Kidney (tissue), 13 donors: ENCODE measurements at regions not wholly inside any gene's neighbourhood (a gene's known extent, or its start where the extent isn't known, plus 50 kb on each side); places are given as distances from the start of the nearest gene placed in this dataset.

Source experiments
- DNase-seq, 5 donors: peaks; one replicate each; pipeline ENCODE4 v3.0.0-alpha.2; 2013 to 2020
- FAIRE-seq: peaks from 2 replicates; lab custom pipeline; 2012; peaks lifted over from hg19 to GRCh38; lab: Jason Lieb, UNC
- H3K27ac ChIP-seq, 2 donors: one replicate each; pipeline ENCODE4 v1.7.0; 2013; ENCODE audit warnings: low read depth in 2 of 2, low read length in 2 of 2, inconsistent platforms in 1 of 2
- H3K27me3 ChIP-seq: one replicate; pipeline ENCODE4 v1.7.1; 2013; ENCODE audit warnings: low read length, inconsistent platforms; ENCODE audit not compliant: control insufficient read depth, insufficient read depth
- H3K36me3 ChIP-seq, 3 donors: one replicate each; pipeline versions ENCODE4 v1.7.0 to v1.7.1; 2013; ENCODE audit warnings: low read length in 3 of 3, control low read depth in 1 of 3, inconsistent platforms in 1 of 3; ENCODE audit not compliant: insufficient read depth in 3 of 3, control insufficient read depth in 2 of 3
- H3K4me1 ChIP-seq, 3 donors: one replicate each; pipeline versions ENCODE4 v1.7.0 to v1.7.1; 2013; ENCODE audit warnings: low read length in 3 of 3, inconsistent platforms in 1 of 3, low read depth in 1 of 3; ENCODE audit not compliant: control insufficient read depth in 2 of 3, insufficient read depth in 2 of 3
- H3K4me3 ChIP-seq, 3 donors: one replicate each; pipeline versions ENCODE4 v1.7.0 to v1.8.1; 2013; ENCODE audit warnings: low read length in 3 of 3, control low read depth in 1 of 3, inconsistent platforms in 1 of 3
- H3K9ac ChIP-seq, 3 donors: one replicate each; pipeline versions ENCODE4 v1.7.0 to v1.7.1; 2013; ENCODE audit warnings: low read length in 3 of 3, control low read depth in 1 of 3, inconsistent platforms in 1 of 3
- H3K9me3 ChIP-seq, 3 donors: one replicate each; pipeline versions ENCODE4 v1.7.0 to v1.7.1; 2013; ENCODE audit warnings: low read length in 3 of 3, control low read depth in 1 of 3, inconsistent platforms in 1 of 3; ENCODE audit not compliant: control insufficient read depth in 2 of 3, insufficient read depth in 1 of 3
- intact Hi-C: fragments of 100-400 bp; cut with DNase I; formaldehyde crosslinking; loops from one replicate; pipeline ENCODE4 v1.11.1; 2022
- TF ChIP-seq, protein P1 (sequence below): IDR thresholded peaks from 3 replicates; pipeline ENCODE4 v1.5.1; 2012; ENCODE audit warnings: mild to moderate bottlenecking, moderate library complexity, borderline replicate concordance; ENCODE audit not compliant: insufficient read depth; ENCODE audit errors: extremely low read depth
- donor health status: control.
- donor health status: control.
- donor health status: control.
- donor health status: control.
- donor health status: control.
- donor health status: DM: yes; HTN: yes; CAD: no.
- donor health status: Normal renal cell carcinoma (clear cell type).

DNA sequence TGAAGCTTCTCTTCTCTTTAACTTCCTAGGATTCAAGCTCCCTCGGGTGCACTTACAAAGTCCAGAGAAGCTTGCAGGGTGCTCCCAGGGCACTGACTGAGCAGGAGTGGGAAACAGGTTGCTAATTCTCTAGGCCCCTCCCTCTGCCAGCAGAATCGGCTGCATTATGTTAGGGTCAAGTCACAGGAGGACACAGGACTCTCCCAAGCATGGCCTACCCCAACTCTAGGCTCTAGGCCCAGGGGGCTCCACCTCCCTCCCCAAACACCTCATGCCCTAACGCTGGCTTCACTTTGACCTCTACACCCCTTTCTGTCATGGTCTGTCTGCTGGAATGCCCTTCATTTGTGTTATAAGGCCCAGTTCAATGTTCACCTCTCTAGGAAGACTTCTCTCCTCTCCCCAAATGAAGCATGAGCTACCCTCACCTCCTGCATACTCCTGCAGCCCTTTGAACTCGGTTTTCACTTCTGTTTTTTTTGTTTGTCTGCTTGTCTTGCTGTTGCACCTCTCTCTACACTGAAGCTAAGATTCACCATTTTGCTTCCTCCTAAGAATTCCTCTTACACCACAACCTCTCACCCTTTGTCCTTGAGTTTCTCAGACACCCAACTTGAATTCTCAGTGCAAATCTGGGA lies 521.8 kb upstream of the ID2 start:
- Histone ChIP-seq H3K27ac (no peak overlapping the region), H3K36me3 (no peaks in the 10 kb centered on the region), H3K9me3 (no peaks in the 10 kb centered on the region), H3K27me3 (no peaks in the 10 kb centered on the region), H3K9ac (no peak overlapping the region), H3K4me1 (peaks cover 0 to 4% (median 2%) of the 10 kb centered on the region in 3 donors), H3K4me3 (no peak overlapping the region)
- no peak for FAIRE-seq
- intact Hi-C loops: no loop called here
- no peak for DNase-seq
- TF ChIP-seq, protein P1, sequence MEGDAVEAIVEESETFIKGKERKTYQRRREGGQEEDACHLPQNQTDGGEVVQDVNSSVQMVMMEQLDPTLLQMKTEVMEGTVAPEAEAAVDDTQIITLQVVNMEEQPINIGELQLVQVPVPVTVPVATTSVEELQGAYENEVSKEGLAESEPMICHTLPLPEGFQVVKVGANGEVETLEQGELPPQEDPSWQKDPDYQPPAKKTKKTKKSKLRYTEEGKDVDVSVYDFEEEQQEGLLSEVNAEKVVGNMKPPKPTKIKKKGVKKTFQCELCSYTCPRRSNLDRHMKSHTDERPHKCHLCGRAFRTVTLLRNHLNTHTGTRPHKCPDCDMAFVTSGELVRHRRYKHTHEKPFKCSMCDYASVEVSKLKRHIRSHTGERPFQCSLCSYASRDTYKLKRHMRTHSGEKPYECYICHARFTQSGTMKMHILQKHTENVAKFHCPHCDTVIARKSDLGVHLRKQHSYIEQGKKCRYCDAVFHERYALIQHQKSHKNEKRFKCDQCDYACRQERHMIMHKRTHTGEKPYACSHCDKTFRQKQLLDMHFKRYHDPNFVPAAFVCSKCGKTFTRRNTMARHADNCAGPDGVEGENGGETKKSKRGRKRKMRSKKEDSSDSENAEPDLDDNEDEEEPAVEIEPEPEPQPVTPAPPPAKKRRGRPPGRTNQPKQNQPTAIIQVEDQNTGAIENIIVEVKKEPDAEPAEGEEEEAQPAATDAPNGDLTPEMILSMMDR: no peak

DNA sequence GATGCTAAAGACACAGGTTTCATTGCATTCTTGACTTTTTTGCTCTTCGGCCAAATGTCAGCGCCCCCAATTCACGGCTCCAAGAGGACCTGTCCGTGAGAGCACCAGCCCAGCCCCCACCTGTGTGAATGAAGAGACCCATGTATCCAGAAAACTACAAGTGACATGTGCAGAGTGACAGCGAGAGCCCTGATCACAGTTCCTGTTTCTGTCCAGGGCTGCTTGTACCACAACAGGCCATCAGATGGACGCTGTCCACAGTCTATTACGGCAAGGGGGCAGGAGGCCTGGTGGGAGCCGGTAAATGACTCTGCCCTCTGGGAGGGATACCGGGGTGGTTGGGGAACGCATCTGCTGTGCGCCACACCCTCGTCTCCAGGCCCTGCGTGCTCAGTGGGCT lies 520.9 kb upstream of the ID2 start:
- FAIRE-seq: no peak
- intact Hi-C loops: no loop called here
- Histone ChIP-seq H3K27ac (no peak overlapping the region), H3K9ac (no peak overlapping the region), H3K36me3 (no peaks in the 10 kb centered on the region), H3K4me3 (no peak overlapping the region), H3K27me3 (no peaks in the 10 kb centered on the region), H3K9me3 (no peaks in the 10 kb centered on the region), H3K4me1 (peaks cover 0 to 4% (median 2%) of the 10 kb centered on the region in 3 donors)
- DNase-seq: no peak
- TF ChIP-seq, protein P1: no peak

DNA sequence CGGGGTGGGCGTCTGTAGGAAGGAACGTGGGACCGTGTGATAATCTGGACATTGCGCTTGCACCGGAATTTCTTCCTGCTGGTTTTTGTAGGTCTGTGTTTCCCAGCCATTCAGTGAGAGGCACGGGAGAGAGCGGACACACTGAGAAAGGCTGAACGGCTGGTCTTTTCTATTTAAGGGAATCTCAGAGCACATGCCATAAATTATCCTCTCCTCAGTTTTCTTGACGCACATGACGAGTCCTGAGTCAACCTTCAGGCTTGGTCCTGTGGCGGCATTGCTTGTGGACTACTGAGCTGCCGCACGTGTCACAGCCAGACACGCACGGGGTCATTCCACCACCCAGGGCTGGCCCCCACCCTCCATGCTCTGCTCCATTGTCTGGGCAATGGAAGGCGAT lies 519.3 kb upstream of the ID2 start:
- no peak overlapping the region for H3K9ac ChIP-seq
- H3K9me3 ChIP-seq: no peaks in the 10 kb centered on the region
- DNase-seq: peak in 3 of 5 donors; percentile 23 to 67 (median 58)
- no peak for FAIRE-seq
- TF ChIP-seq, protein P1: no peak
- H3K27ac ChIP-seq: no peak overlapping the region
- intact Hi-C loops: no loop called here
- H3K27me3 ChIP-seq: no peaks in the 10 kb centered on the region
- no peak overlapping the region for H3K4me3 ChIP-seq
- H3K4me1 ChIP-seq: peaks cover 0 to 4% (median 2%) of the 10 kb centered on the region in 3 donors
- H3K36me3 ChIP-seq: no peaks in the 10 kb centered on the region

DNA sequence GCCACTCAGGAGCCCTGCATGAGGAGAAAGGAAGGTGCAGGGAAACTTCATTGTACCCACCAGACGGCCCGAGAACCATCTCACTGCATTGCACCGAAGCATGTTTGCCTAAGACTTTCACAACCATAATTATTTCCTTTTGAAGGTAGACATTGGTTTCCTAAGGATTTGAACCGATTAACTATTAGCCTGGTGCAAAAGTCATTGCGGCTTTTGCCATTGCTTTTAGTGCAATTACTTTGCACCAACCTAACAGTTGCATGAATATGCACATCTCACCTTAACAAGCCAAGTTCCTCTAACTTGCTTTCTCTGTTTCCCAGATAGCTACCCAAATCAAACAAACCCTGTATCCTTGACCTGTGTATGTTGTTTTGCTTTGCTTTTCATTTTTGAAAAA lies 516.3 kb upstream of the ID2 start:
- intact Hi-C loops: no loop called here
- H3K27ac ChIP-seq: no peak overlapping the region
- TF ChIP-seq, protein P1: no peak
- H3K9me3 ChIP-seq: no peaks in the 10 kb centered on the region
- FAIRE-seq (no peak), DNase-seq (no peak)
- no peak overlapping the region for H3K4me3 ChIP-seq
- no peak overlapping the region for H3K9ac ChIP-seq
- H3K36me3 ChIP-seq: no peaks in the 10 kb centered on the region
- no peaks in the 10 kb centered on the region for H3K4me1 ChIP-seq
- no peaks in the 10 kb centered on the region for H3K27me3 ChIP-seq
